ENCODE measurements at regions not wholly inside any gene's neighbourhood (a gene's known extent, or its start where the extent isn't known, plus 50 kb on each side); places are given as distances from the start of the nearest gene placed in this dataset.

GRCh38 chr9:684054-684890 lies 157.2 kb upstream of the DMRT1 start:
- Histone ChIP-seq H3K36me3 (peaks cover 0 to 9% (median 0%) of the 10 kb centered on the region in 9 donors), H3K4me1 (peaks cover 0 to 56% (median 40%) of the 10 kb centered on the region in 12 donors), H3K4me3 (peak overlapping the region in 1 of 12 donors; percentile 20), H3K27ac (peak overlapping the region in 11 of 12 donors; percentile 7 to 92 (median 41)), H3K27me3 (no peaks in the 10 kb centered on the region), H3K9me3 (no peaks in the 10 kb centered on the region)
- ATAC-seq (no peak), DNase-seq (no peak)
- no peak for TF ChIP-seq POLR2A (IDR thresholded peaks at IDR 0.05)
- TF ChIP-seq, protein P1, sequence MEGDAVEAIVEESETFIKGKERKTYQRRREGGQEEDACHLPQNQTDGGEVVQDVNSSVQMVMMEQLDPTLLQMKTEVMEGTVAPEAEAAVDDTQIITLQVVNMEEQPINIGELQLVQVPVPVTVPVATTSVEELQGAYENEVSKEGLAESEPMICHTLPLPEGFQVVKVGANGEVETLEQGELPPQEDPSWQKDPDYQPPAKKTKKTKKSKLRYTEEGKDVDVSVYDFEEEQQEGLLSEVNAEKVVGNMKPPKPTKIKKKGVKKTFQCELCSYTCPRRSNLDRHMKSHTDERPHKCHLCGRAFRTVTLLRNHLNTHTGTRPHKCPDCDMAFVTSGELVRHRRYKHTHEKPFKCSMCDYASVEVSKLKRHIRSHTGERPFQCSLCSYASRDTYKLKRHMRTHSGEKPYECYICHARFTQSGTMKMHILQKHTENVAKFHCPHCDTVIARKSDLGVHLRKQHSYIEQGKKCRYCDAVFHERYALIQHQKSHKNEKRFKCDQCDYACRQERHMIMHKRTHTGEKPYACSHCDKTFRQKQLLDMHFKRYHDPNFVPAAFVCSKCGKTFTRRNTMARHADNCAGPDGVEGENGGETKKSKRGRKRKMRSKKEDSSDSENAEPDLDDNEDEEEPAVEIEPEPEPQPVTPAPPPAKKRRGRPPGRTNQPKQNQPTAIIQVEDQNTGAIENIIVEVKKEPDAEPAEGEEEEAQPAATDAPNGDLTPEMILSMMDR (IDR thresholded peaks at IDR 0.05): no peak
- 44 to 56% (median 46%) methylated on average over 9 of the region's 9 CpGs for WGBS, 4 donors
- intact Hi-C loops (cut with DNase I): no loop called here

DNA sequence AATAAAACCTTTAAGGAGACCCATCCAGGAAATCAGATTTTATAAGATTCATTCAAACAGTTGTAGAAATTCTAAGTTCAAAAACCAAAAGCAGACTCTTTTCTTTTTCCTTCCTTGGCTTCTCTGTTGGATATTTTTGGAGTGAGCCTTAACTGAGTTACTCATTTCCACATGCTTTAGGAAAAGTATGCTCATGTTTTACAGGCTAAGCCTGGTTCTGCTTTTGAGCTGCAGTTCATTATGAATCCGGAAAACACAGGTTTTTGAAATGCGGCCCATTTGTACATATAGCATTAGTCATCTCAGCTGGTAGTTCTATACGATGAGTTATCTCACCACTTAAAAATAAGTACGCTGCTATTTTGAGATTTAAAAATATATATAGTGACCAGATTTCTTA lies 156.6 kb upstream of the DMRT1 start:
- TF ChIP-seq, protein P1 (IDR thresholded peaks at IDR 0.05): no peak
- no peak for TF ChIP-seq POLR2A (IDR thresholded peaks at IDR 0.05)
- peaks cover 0 to 9% (median 0%) of the 10 kb centered on the region in 9 donors for H3K36me3 ChIP-seq
- 46 to 54% (median 49%) methylated on average over 4 of the region's 4 CpGs for WGBS, 4 donors
- DNase-seq: no peak
- intact Hi-C loops (cut with DNase I): loop anchor here in 1 of 10 donors (1.0 kb wide), 1 partner anchor 15 kb away; no protein-coding TSS in a partner anchor
- peak in 1 of 4 donors; percentile 28 for ATAC-seq
- H3K4me3 ChIP-seq: peak overlapping the region in 1 of 12 donors; percentile 20
- H3K27me3 ChIP-seq: no peaks in the 10 kb centered on the region
- no peaks in the 10 kb centered on the region for H3K9me3 ChIP-seq
- H3K27ac ChIP-seq: peak overlapping the region in 11 of 12 donors; percentile 7 to 92 (median 41)
- H3K4me1 ChIP-seq: peaks cover 0 to 61% (median 40%) of the 10 kb centered on the region in 12 donors

DNA sequence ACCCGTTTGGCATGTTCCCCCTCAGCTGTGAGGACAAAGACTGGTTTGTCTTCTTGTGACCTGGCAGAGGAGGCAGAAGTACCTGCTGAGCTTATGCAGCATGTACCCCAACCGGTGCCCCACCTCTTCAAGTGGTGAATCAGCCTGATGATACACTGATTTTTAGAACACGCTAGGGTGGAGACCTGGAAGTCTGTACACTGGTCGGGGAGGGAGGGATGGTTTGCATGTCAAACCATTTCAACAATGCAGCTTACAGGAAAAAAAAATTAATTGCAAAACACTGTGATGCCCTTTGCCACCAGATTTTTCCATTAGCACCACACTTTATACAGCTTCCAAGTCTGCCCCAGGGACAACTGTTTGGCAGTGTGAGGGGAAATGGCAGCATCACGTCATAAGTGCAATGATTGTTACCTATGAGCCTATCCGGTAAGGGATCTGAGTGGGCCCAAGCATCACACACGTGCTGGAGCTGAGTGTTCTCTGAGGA lies 155.1 kb upstream of the DMRT1 start:
- no peaks in the 10 kb centered on the region for H3K27me3 ChIP-seq
- H3K4me3 ChIP-seq: peak overlapping the region in 1 of 12 donors; percentile 8
- H3K4me1 ChIP-seq: peaks cover 0 to 65% (median 42%) of the 10 kb centered on the region in 12 donors
- TF ChIP-seq, protein P1 (IDR thresholded peaks at IDR 0.05): no peak
- no peak for TF ChIP-seq POLR2A (IDR thresholded peaks at IDR 0.05)
- ATAC-seq (peak in 3 of 4 donors; percentile 56 to 68 (median 68)), DNase-seq (peak in 1 of 5 donors; percentile 48)
- H3K9me3 ChIP-seq: no peaks in the 10 kb centered on the region
- H3K27ac ChIP-seq: peak overlapping the region in 7 of 12 donors; percentile 7 to 92 (median 51)
- peaks cover 0 to 4% (median 0%) of the 10 kb centered on the region in 9 donors for H3K36me3 ChIP-seq
- 43 to 63% (median 52%) methylated on average over 7 of the region's 7 CpGs for WGBS, 4 donors
- intact Hi-C loops (cut with DNase I): no loop called here

Measured in heart left ventricle (tissue), 16 donors.